Keratinocyte (primary cell): ENCODE measurements at regions not wholly inside any gene's neighbourhood (a gene's known extent, or its start where the extent isn't known, plus 50 kb on each side); places are given as distances from the start of the nearest gene placed in this dataset.

Source experiments
- DNase-seq: peaks from one replicate; pipeline ENCODE4 v3.0.0-alpha.2; 2011; ENCODE audit warnings: low read depth, missing footprints, low spot score
- FAIRE-seq: peaks from 2 replicates; lab custom pipeline; 2011; peaks lifted over from hg19 to GRCh38; lab: Jason Lieb, UNC
- H2AFZ ChIP-seq: 2 replicates; pipeline ENCODE4 v1.6.0; 2012; ENCODE audit warnings: low read length, control low read depth, inconsistent platforms; ENCODE audit not compliant: control insufficient read depth
- H3K27ac ChIP-seq: 2 replicates; pipeline ENCODE4 v1.5.1; 2011; ENCODE audit warnings: low read length; ENCODE audit not compliant: control insufficient read depth, insufficient read depth
- H3K27me3 ChIP-seq: 3 replicates; pipeline ENCODE4 v1.6.0; 2011; ENCODE audit warnings: low read length; ENCODE audit not compliant: control insufficient read depth, insufficient read depth; ENCODE audit errors: extremely low read depth
- H3K36me3 ChIP-seq, 2 experiments: 2 replicates in 1 of 2; 3 replicates in 1 of 2; pipeline ENCODE4 v1.5.1; 2011; ENCODE audit warnings: low read length in 2 of 2, mild to moderate bottlenecking in 1 of 2; ENCODE audit not compliant: control insufficient read depth in 2 of 2, insufficient read depth in 2 of 2; ENCODE audit errors: extremely low read depth in 1 of 2
- H3K4me1 ChIP-seq: 3 replicates; pipeline ENCODE4 v1.5.1; 2011; ENCODE audit warnings: low read length; ENCODE audit not compliant: control insufficient read depth, insufficient read depth; ENCODE audit errors: extremely low read depth
- H3K4me2 ChIP-seq: 3 replicates; pipeline ENCODE4 v1.6.0; 2011; ENCODE audit warnings: low read depth, low read length; ENCODE audit not compliant: control insufficient read depth, insufficient read depth; ENCODE audit errors: extremely low read depth
- H3K4me3 ChIP-seq, 3 experiments: fragments of 200-600 bp in 1 of 3; sonication (generic) in 1 of 3; 2 replicates in 2 of 3; 3 replicates in 1 of 3; pipeline ENCODE4 v1.5.1; 2011 to 2016; ENCODE audit warnings: low read length in 3 of 3, mild to moderate bottlenecking in 3 of 3, control low read depth in 2 of 3, inconsistent platforms in 1 of 3, low read depth in 1 of 3, mixed read lengths in 1 of 3, mixed run types in 1 of 3, moderate library complexity in 1 of 3; ENCODE audit not compliant: control insufficient read depth in 2 of 3, insufficient read depth in 2 of 3; ENCODE audit errors: extremely low read depth in 1 of 3
- H3K79me2 ChIP-seq: 2 replicates; pipeline ENCODE4 v1.6.0; 2012; ENCODE audit warnings: low read length; ENCODE audit not compliant: control insufficient read depth, insufficient read depth
- H3K9ac ChIP-seq: 3 replicates; pipeline ENCODE4 v1.6.0; 2011; ENCODE audit warnings: low read length; ENCODE audit not compliant: control insufficient read depth, insufficient read depth; ENCODE audit errors: extremely low read depth
- H3K9me1 ChIP-seq: 3 replicates; pipeline ENCODE4 v1.6.0; 2011; ENCODE audit warnings: low read length; ENCODE audit not compliant: control insufficient read depth, insufficient read depth; ENCODE audit errors: extremely low read depth
- H3K9me3 ChIP-seq: 2 replicates; pipeline ENCODE4 v1.5.1; 2012; ENCODE audit warnings: low read depth, low read length; ENCODE audit not compliant: control insufficient read depth
- H4K20me1 ChIP-seq: 3 replicates; pipeline ENCODE4 v1.6.0; 2011; ENCODE audit warnings: low read length; ENCODE audit not compliant: control insufficient read depth, insufficient read depth; ENCODE audit errors: extremely low read depth
- CTCF ChIP-seq, 3 experiments: IDR thresholded peaks in 1 of 3; conservative IDR thresholded peaks in 1 of 3; optimal IDR thresholded peaks in 1 of 3; 2 replicates in 2 of 3; 3 replicates in 1 of 3; pipeline versions ENCODE3 to v1.5.1; 2011; ENCODE audit warnings: low read length in 3 of 3, mild to moderate bottlenecking in 3 of 3, moderate library complexity in 2 of 3, control low read depth in 1 of 3, inconsistent platforms in 1 of 3; ENCODE audit not compliant: insufficient read depth in 2 of 3; ENCODE audit errors: extremely low read depth in 1 of 3
- EZH2 ChIP-seq: IDR thresholded peaks from one replicate; pipeline ENCODE4 v1.6.1; 2012; ENCODE audit warnings: inconsistent platforms, mild to moderate bottlenecking, low read length, moderate library complexity
- dilution Hi-C: fragments of 300-500 bp; cut with MboI; formaldehyde crosslinking; loops from one replicate; pipeline ENCODE4 v1.7.0; 2020; ENCODE audit warnings: low sequenced_read_pairs; ENCODE audit not compliant: extremely low pct_ligation_motif_present

GRCh38 chr6:3617192-3617631, 134.3 kb downstream of the PXDC1 start:
- Histone ChIP-seq H3K9me3 (no peaks in the 10 kb centered on the region), H4K20me1 (no peaks in the 10 kb centered on the region), H3K4me2 (no peak overlapping the region), H3K9ac (no peak overlapping the region), H3K27ac (no peak overlapping the region), H3K79me2 (no peaks in the 10 kb centered on the region), H3K4me3 (no peak overlapping the region), H3K27me3 (no peaks in the 10 kb centered on the region), H3K36me3 (no peaks in the 10 kb centered on the region), H3K9me1 (no peaks in the 10 kb centered on the region), H3K4me1 (peaks cover 10% of the 10 kb centered on the region), H2AFZ (no peak overlapping the region)
- FAIRE-seq (no peak), DNase-seq (no peak)
- TF ChIP-seq CTCF (optimal IDR thresholded peaks at IDR 0.05 in 1 of 3, IDR thresholded peaks at IDR 0.05 in 1 of 3, conservative IDR thresholded peaks at IDR 0.05 in 1 of 3; ENCODE audit: extremely low read depth in 1 of 3, insufficient read depth in 2 of 3, low read length in 3 of 3) (no peak), EZH2 (no peak)
- dilution Hi-C loops: no loop called here

- FAIRE-seq (no peak), DNase-seq (no peak)
- Histone ChIP-seq H3K79me2 (no peaks in the 10 kb centered on the region), H3K27ac (no peak overlapping the region), H3K4me3 (no peak overlapping the region), H3K9ac (no peak overlapping the region), H3K27me3 (no peaks in the 10 kb centered on the region), H3K4me2 (no peak overlapping the region), H3K4me1 (peaks cover 15% of the 10 kb centered on the region), H3K36me3 (no peaks in the 10 kb centered on the region), H3K9me1 (no peaks in the 10 kb centered on the region), H2AFZ (no peak overlapping the region), H3K9me3 (no peaks in the 10 kb centered on the region), H4K20me1 (no peaks in the 10 kb centered on the region)
- TF ChIP-seq CTCF (optimal IDR thresholded peaks at IDR 0.05 in 1 of 3, IDR thresholded peaks at IDR 0.05 in 1 of 3, conservative IDR thresholded peaks at IDR 0.05 in 1 of 3; ENCODE audit: extremely low read depth in 1 of 3, insufficient read depth in 2 of 3, low read length in 3 of 3) (no peak), EZH2 (no peak)
- dilution Hi-C loops: no loop called here
Measured at GRCh38 chr6:3616565-3617176, 134.8 kb downstream of the PXDC1 start.
